Tibial nerve (tissue), 4 donors: ENCODE measurements at regions not wholly inside any gene's neighbourhood (a gene's known extent, or its start where the extent isn't known, plus 50 kb on each side); places are given as distances from the start of the nearest gene placed in this dataset.

Experiments used
- DNase-seq, 2 donors: peaks; one replicate each; pipeline ENCODE4 v3.0.0-alpha.2; 2019; ENCODE audit warnings: low spot score in 2 of 2
- H3K27ac ChIP-seq, 4 donors: fragments of 200-600 bp; sonication (generic) in 3 of 4; one replicate each; pipeline ENCODE4 v1.5.1; 2017 to 2019; ENCODE audit warnings: mild to moderate bottlenecking in 1 of 4
- H3K27me3 ChIP-seq, 2 donors: fragments of 200-600 bp; sonication (generic) in 1 of 2; one replicate each; pipeline versions ENCODE4 v1.5.1 to v1.6.0; 2017 to 2019
- H3K36me3 ChIP-seq, 3 donors: fragments of 200-600 bp; sonication (generic); one replicate each; pipeline ENCODE4 v1.5.1; 2018 to 2019
- H3K4me1 ChIP-seq, 4 donors: fragments of 200-600 bp; sonication (generic) in 3 of 4; one replicate each; pipeline ENCODE4 v1.5.1; 2017 to 2019
- H3K4me3 ChIP-seq, 4 donors: fragments of 200-600 bp; sonication (generic) in 3 of 4; one replicate each; pipeline ENCODE4 v1.5.1; 2017 to 2019; ENCODE audit warnings: mild to moderate bottlenecking in 1 of 4, moderate library complexity in 1 of 4
- H3K9me3 ChIP-seq, 4 donors: fragments of 200-600 bp; sonication (generic) in 3 of 4; one replicate each; pipeline ENCODE4 v1.5.1; 2017 to 2019
- EP300 ChIP-seq, 2 donors: sonication (generic); formaldehyde crosslinking; IDR thresholded peaks; one replicate each; pipeline ENCODE4 v1.6.1; 2017; ENCODE audit warnings: antibody characterized with exemption in 2 of 2, mild to moderate bottlenecking in 1 of 2
- POLR2A ChIP-seq, 2 donors: fragments of 450-650 bp; IDR thresholded peaks; one replicate each; pipeline ENCODE4 v1.6.1; 2017; ENCODE audit warnings: antibody characterized with exemption in 2 of 2, mild to moderate bottlenecking in 2 of 2, moderate library complexity in 2 of 2
- WGBS, 2 donors: methylation state at CpG; one replicate each; pipeline ENCODE4 v1.1.5; 2018; 5-methylcytosine and 5-hydroxymethylcytosine counted together
- TF ChIP-seq, protein P1 (sequence below), 5 experiments: fragments of 200-600 bp in 3 of 5; fragments of 450-650 bp in 2 of 5; sonication (generic) in 3 of 5; IDR thresholded peaks; one replicate each; pipeline ENCODE4 v1.5.1; 2016 to 2019; ENCODE audit warnings: antibody characterized with exemption in 5 of 5, mild to moderate bottlenecking in 3 of 5, moderate library complexity in 2 of 5

DNA sequence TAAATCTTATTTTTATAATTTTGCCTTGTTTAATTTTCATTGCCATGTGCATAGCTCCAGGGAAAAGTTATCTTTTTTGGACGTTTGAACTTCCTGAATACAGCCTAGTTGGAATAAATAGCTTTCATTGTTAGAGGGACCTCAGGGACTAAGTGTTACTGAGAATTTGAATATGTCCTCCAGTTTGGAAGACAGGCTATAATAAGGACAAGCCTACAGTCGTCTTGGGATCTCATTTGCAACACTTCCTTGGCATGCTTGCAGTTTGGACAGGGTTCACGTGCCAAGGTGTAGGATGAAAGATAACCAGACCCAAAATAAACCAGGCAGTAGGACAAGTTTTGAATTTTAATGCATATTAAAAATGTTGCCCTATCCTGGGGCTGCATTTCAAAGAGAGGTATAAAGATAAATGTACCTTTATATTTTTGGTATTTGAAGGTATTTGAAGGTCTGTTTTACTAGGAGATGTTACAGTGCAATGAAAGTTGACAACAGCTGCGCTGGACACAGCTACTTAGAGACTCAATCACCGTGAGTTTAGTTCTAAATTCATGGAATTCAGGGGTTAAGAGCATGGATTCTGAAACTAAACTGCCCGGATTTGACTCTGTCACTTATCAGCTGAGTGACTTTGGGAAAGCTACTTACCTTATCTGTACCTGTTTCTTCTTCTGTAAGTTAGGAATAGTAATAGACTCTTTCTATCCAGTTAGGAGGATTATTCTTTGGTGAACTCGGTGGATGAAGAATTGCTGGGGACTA lies 134.1 kb downstream of the ACTBL2 start:
- H3K9me3 ChIP-seq = peaks cover 0 to 6% (median 0%) of the 10 kb centered on the region in 4 donors
- H3K36me3 ChIP-seq = no peaks in the 10 kb centered on the region
- TF ChIP-seq, protein P1, sequence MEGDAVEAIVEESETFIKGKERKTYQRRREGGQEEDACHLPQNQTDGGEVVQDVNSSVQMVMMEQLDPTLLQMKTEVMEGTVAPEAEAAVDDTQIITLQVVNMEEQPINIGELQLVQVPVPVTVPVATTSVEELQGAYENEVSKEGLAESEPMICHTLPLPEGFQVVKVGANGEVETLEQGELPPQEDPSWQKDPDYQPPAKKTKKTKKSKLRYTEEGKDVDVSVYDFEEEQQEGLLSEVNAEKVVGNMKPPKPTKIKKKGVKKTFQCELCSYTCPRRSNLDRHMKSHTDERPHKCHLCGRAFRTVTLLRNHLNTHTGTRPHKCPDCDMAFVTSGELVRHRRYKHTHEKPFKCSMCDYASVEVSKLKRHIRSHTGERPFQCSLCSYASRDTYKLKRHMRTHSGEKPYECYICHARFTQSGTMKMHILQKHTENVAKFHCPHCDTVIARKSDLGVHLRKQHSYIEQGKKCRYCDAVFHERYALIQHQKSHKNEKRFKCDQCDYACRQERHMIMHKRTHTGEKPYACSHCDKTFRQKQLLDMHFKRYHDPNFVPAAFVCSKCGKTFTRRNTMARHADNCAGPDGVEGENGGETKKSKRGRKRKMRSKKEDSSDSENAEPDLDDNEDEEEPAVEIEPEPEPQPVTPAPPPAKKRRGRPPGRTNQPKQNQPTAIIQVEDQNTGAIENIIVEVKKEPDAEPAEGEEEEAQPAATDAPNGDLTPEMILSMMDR (IDR thresholded peaks at IDR 0.05) = no peak
- TF ChIP-seq EP300 (IDR thresholded peaks at IDR 0.05) (no peak), POLR2A (IDR thresholded peaks at IDR 0.05) (no peak)
- no peak overlapping the region for H3K27ac ChIP-seq
- H3K4me1 ChIP-seq = no peaks in the 10 kb centered on the region
- no peak overlapping the region for H3K4me3 ChIP-seq
- no peak for DNase-seq
- WGBS, 2 donors = 44% methylated on average over 7 of the region's 7 CpGs
- no peaks in the 10 kb centered on the region for H3K27me3 ChIP-seq

- H3K9me3 ChIP-seq = peaks cover 0 to 6% (median 0%) of the 10 kb centered on the region in 4 donors
- no peak for DNase-seq
- H3K4me1 ChIP-seq = no peaks in the 10 kb centered on the region
- no peak overlapping the region for H3K27ac ChIP-seq
- no peaks in the 10 kb centered on the region for H3K36me3 ChIP-seq
- no peak for TF ChIP-seq POLR2A (IDR thresholded peaks at IDR 0.05)
- TF ChIP-seq, protein P1 (IDR thresholded peaks at IDR 0.05) = no peak
- TF ChIP-seq EP300 (IDR thresholded peaks at IDR 0.05) = no peak
- no peak overlapping the region for H3K4me3 ChIP-seq
- WGBS, 2 donors = 68 to 69% methylated on average over 2 of the region's 2 CpGs
- no peaks in the 10 kb centered on the region for H3K27me3 ChIP-seq
These were observed 136.3 kb downstream of the ACTBL2 start for GRCh38 chr5:57346328-57346727.

GRCh38 chr5:57341380-57341979 lies 141.1 kb downstream of the ACTBL2 start:
- no peak for TF ChIP-seq POLR2A (IDR thresholded peaks at IDR 0.05)
- TF ChIP-seq EP300 (IDR thresholded peaks at IDR 0.05) = no peak
- TF ChIP-seq, protein P1 (IDR thresholded peaks at IDR 0.05) = no peak

DNA sequence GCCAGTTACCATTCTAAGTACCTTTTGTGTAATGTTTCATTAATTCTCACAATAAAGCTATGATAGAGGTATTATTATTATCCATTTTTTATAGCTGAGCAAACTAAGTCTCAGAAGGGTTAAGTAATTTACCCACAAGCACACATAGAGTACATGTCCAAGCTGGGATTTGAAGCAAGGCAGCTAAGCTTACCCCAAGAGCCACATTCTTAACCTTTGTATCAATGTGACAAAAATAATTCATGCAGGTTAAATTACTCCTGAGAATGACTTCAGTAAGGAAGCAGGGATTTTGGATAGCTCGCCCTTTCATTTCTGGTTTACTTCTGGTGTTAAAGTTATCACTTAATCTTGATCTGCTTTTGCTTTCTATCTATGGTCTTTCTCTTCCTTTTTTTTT lies 141.9 kb downstream of the ACTBL2 start:
- no peaks in the 10 kb centered on the region for H3K36me3 ChIP-seq
- no peak for TF ChIP-seq POLR2A (IDR thresholded peaks at IDR 0.05)
- TF ChIP-seq, protein P1 (IDR thresholded peaks at IDR 0.05) = no peak
- TF ChIP-seq EP300 (IDR thresholded peaks at IDR 0.05) = no peak
- no peak overlapping the region for H3K27ac ChIP-seq
- WGBS, 2 donors = 95 to 100% methylated on average over 1 of the region's 1 CpG
- no peak for DNase-seq
- H3K4me3 ChIP-seq = no peak overlapping the region
- H3K9me3 ChIP-seq = no peaks in the 10 kb centered on the region
- H3K27me3 ChIP-seq = no peaks in the 10 kb centered on the region
- H3K4me1 ChIP-seq = no peaks in the 10 kb centered on the region

More at GRCh38 chr5:57341380-57341979, 141.1 kb downstream of the ACTBL2 start:
- Histone ChIP-seq H3K27ac (no peak overlapping the region), H3K4me1 (no peaks in the 10 kb centered on the region), H3K27me3 (no peaks in the 10 kb centered on the region), H3K9me3 (peaks cover 0 to under 1% (median 0%) of the 10 kb centered on the region in 4 donors), H3K4me3 (no peak overlapping the region), H3K36me3 (no peaks in the 10 kb centered on the region)
- WGBS, 2 donors = 87 to 89% methylated on average over 4 of the region's 4 CpGs
- DNase-seq = no peak

GRCh38 chr5:57339521-57339920 lies 143.1 kb downstream of the ACTBL2 start:
- no peaks in the 10 kb centered on the region for H3K4me1 ChIP-seq
- H3K4me3 ChIP-seq = no peak overlapping the region
- no peaks in the 10 kb centered on the region for H3K27me3 ChIP-seq
- no peak for TF ChIP-seq POLR2A (IDR thresholded peaks at IDR 0.05)
- no peak for TF ChIP-seq EP300 (IDR thresholded peaks at IDR 0.05)
- TF ChIP-seq, protein P1 (IDR thresholded peaks at IDR 0.05) = no peak
- H3K9me3 ChIP-seq = no peaks in the 10 kb centered on the region
- WGBS, 2 donors = 91 to 96% methylated on average over 2 of the region's 2 CpGs
- no peak for DNase-seq
- H3K36me3 ChIP-seq = no peaks in the 10 kb centered on the region
- no peak overlapping the region for H3K27ac ChIP-seq
